ENCODE measurements at regions not wholly inside any gene's neighbourhood (a gene's known extent, or its start where the extent isn't known, plus 50 kb on each side); places are given as distances from the start of the nearest gene placed in this dataset.

DNA sequence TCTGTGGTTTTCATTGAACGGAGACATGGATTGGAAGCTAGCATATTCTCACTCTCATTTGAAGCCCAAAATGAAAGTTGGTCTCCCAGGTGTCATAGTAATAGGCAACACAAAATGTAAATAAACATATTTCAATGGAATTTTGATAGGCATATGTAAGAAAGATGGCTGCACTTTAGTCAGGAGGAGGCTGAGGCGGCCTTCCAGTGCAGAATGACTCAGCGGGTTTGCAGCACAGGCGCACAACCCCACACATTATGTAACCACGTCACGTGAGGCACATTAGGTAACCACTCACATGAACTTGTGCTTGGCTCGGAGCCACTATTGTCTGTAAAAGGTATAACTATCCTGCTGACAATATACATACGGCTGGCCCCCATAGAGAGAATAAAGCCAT is 381.7 kb downstream of the GPAT3 start:
- no peaks in the 10 kb centered on the region for H3K36me3 ChIP-seq (ENCODE audit: control insufficient read depth in 4 of 4, insufficient read depth in 3 of 4, low read depth in 1 of 4, low read length in 3 of 4)
- H3K4me1 ChIP-seq (ENCODE audit: control insufficient read depth in 4 of 4, insufficient read depth in 4 of 4, low read length in 3 of 4) = no peaks in the 10 kb centered on the region
- H3K9ac ChIP-seq (ENCODE audit: low read depth in 1 of 2, low read length in 2 of 2) = no peak overlapping the region
- no peak for DNase-seq (ENCODE audit: low spot score)
- H3K27ac ChIP-seq (ENCODE audit: low read depth in 1 of 2, low read length in 2 of 2) = no peak overlapping the region
- H3K27me3 ChIP-seq (ENCODE audit: control insufficient read depth in 4 of 4, insufficient read depth in 4 of 4, low read length in 3 of 4) = no peaks in the 10 kb centered on the region
- WGBS = 77% methylated on average over 8 of the region's 8 CpGs
- H3K9me3 ChIP-seq (ENCODE audit: control insufficient read depth in 4 of 4, low read length in 3 of 4) = no peaks in the 10 kb centered on the region
- no peak for TF ChIP-seq SP1 (IDR thresholded peaks at IDR 0.05)
- no peak for TF ChIP-seq FOXA1 (IDR thresholded peaks at IDR 0.05)
- no peak for TF ChIP-seq RXRA (IDR thresholded peaks at IDR 0.05)
- no peak for TF ChIP-seq HNF4G (IDR thresholded peaks at IDR 0.05)
- TF ChIP-seq, protein P1, sequence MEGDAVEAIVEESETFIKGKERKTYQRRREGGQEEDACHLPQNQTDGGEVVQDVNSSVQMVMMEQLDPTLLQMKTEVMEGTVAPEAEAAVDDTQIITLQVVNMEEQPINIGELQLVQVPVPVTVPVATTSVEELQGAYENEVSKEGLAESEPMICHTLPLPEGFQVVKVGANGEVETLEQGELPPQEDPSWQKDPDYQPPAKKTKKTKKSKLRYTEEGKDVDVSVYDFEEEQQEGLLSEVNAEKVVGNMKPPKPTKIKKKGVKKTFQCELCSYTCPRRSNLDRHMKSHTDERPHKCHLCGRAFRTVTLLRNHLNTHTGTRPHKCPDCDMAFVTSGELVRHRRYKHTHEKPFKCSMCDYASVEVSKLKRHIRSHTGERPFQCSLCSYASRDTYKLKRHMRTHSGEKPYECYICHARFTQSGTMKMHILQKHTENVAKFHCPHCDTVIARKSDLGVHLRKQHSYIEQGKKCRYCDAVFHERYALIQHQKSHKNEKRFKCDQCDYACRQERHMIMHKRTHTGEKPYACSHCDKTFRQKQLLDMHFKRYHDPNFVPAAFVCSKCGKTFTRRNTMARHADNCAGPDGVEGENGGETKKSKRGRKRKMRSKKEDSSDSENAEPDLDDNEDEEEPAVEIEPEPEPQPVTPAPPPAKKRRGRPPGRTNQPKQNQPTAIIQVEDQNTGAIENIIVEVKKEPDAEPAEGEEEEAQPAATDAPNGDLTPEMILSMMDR (IDR thresholded peaks at IDR 0.05; ENCODE audit: low read depth, low read length, missing input control) = no peak
- TF ChIP-seq TAF1 (conservative IDR thresholded peaks at IDR 0.05) = no peak
- TF ChIP-seq FOXA2 (IDR thresholded peaks at IDR 0.05) = no peak
- no peak for TF ChIP-seq HNF4A (conservative IDR thresholded peaks at IDR 0.05)
- no peak for TF ChIP-seq EGR1 (IDR thresholded peaks at IDR 0.05; ENCODE audit: low read depth in 2 of 2)
- TF ChIP-seq NR2F2 (IDR thresholded peaks at IDR 0.05) = no peak
- H3K4me3 ChIP-seq (ENCODE audit: low read depth in 1 of 3, low read length in 3 of 3) = no peak overlapping the region

DNA sequence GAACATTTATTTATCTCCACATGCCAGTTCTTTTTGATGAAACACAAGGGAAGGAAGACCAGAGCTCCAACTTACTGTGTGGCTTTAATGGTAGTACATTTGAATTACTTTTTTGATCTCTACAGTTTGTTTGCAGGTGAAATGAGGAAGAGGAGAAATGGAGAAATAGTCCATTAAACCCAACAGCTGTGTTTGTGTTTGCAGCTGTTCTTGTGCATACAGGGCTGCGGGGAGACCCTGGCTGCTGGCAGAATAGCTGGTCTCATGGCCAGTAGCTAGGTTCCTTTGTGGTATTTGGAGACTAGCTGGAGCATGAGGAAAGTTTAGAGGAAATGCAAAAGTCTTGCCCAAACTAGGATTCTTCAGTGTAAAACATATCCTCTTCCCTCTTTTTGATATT is 374.8 kb downstream of the GPAT3 start:
- Histone ChIP-seq H3K27ac (ENCODE audit: low read depth in 1 of 2, low read length in 2 of 2) (no peak overlapping the region), H3K36me3 (ENCODE audit: control insufficient read depth in 4 of 4, insufficient read depth in 3 of 4, low read depth in 1 of 4, low read length in 3 of 4) (no peaks in the 10 kb centered on the region), H3K9ac (ENCODE audit: low read depth in 1 of 2, low read length in 2 of 2) (no peak overlapping the region), H3K4me1 (ENCODE audit: control insufficient read depth in 4 of 4, insufficient read depth in 4 of 4, low read length in 3 of 4) (no peaks in the 10 kb centered on the region), H3K4me3 (ENCODE audit: low read depth in 1 of 3, low read length in 3 of 3) (no peak overlapping the region), H3K27me3 (ENCODE audit: control insufficient read depth in 4 of 4, insufficient read depth in 4 of 4, low read length in 3 of 4) (peaks cover 0 to 10% (median under 1%) of the 10 kb centered on the region in 4 donors), H3K9me3 (ENCODE audit: control insufficient read depth in 4 of 4, low read length in 3 of 4) (no peaks in the 10 kb centered on the region)
- 54% methylated on average over 1 of the region's 1 CpG for WGBS
- no peak for TF ChIP-seq FOXA1 (IDR thresholded peaks at IDR 0.05)
- TF ChIP-seq HNF4A (conservative IDR thresholded peaks at IDR 0.05) = no peak
- no peak for TF ChIP-seq SP1 (IDR thresholded peaks at IDR 0.05)
- TF ChIP-seq RXRA (IDR thresholded peaks at IDR 0.05) = no peak
- no peak for DNase-seq (ENCODE audit: low spot score)

DNA sequence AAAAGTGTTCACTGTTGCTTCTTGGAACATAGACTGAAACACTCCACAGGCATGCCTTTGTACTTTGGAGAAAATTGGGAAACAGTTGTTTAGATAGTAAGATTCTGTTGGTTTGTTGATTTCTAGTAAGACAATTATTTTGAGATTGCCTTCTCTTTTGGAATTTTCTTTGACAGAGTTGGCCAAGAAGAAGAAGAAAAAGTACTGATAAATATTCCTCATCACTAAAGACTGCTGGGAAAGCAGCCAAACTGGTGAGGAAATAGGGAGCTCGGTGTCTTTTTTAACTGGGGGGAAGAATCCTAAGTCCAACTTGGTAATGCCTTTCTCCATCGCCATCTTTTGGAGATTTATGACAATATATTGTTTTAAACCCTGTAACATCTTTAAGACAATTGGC is 370.7 kb downstream of the GPAT3 start:
- DNase-seq (ENCODE audit: low spot score) = no peak
- H3K9ac ChIP-seq (ENCODE audit: low read depth in 1 of 2, low read length in 2 of 2) = no peak overlapping the region
- TF ChIP-seq, protein P2, sequence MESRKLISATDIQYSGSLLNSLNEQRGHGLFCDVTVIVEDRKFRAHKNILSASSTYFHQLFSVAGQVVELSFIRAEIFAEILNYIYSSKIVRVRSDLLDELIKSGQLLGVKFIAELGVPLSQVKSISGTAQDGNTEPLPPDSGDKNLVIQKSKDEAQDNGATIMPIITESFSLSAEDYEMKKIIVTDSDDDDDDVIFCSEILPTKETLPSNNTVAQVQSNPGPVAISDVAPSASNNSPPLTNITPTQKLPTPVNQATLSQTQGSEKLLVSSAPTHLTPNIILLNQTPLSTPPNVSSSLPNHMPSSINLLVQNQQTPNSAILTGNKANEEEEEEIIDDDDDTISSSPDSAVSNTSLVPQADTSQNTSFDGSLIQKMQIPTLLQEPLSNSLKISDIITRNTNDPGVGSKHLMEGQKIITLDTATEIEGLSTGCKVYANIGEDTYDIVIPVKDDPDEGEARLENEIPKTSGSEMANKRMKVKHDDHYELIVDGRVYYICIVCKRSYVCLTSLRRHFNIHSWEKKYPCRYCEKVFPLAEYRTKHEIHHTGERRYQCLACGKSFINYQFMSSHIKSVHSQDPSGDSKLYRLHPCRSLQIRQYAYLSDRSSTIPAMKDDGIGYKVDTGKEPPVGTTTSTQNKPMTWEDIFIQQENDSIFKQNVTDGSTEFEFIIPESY (IDR thresholded peaks at IDR 0.05) = no peak
- no peak for TF ChIP-seq FOXA1 (IDR thresholded peaks at IDR 0.05)
- TF ChIP-seq FOXA2 (IDR thresholded peaks at IDR 0.05) = no peak
- H3K27ac ChIP-seq (ENCODE audit: low read depth in 1 of 2, low read length in 2 of 2) = no peak overlapping the region
- WGBS = 51% methylated on average over 2 of the region's 2 CpGs
- H3K27me3 ChIP-seq (ENCODE audit: control insufficient read depth in 4 of 4, insufficient read depth in 4 of 4, low read length in 3 of 4) = peaks cover 0 to 6% (median under 1%) of the 10 kb centered on the region in 4 donors
- no peaks in the 10 kb centered on the region for H3K4me1 ChIP-seq (ENCODE audit: control insufficient read depth in 4 of 4, insufficient read depth in 4 of 4, low read length in 3 of 4)
- H3K9me3 ChIP-seq (ENCODE audit: control insufficient read depth in 4 of 4, low read length in 3 of 4) = no peaks in the 10 kb centered on the region
- no peak overlapping the region for H3K4me3 ChIP-seq (ENCODE audit: low read depth in 1 of 3, low read length in 3 of 3)
- H3K36me3 ChIP-seq (ENCODE audit: control insufficient read depth in 4 of 4, insufficient read depth in 3 of 4, low read depth in 1 of 4, low read length in 3 of 4) = no peaks in the 10 kb centered on the region

DNA sequence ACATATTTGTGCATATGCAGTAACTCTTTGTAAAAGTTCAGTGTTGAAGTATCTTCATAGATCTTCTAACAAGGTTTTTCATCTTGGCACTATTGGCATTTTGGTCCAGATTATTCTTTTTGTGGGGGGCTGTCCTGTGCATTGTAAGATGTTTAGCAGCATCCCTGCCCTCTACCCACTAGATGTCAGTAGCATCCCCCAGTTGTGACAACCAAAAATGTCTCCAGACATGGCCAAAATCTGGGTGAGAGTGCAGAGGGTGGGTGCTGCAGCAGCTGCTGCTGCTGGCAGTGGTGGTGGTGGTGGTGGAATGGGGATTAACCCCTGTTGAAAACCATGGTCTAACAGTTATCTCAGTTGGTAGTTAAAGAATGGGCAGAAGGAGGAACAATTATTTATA is 370.0 kb downstream of the GPAT3 start:
- Histone ChIP-seq H3K36me3 (ENCODE audit: control insufficient read depth in 4 of 4, insufficient read depth in 3 of 4, low read depth in 1 of 4, low read length in 3 of 4) (no peaks in the 10 kb centered on the region), H3K4me3 (ENCODE audit: low read depth in 1 of 3, low read length in 3 of 3) (no peak overlapping the region), H3K27ac (ENCODE audit: low read depth in 1 of 2, low read length in 2 of 2) (no peak overlapping the region), H3K9ac (ENCODE audit: low read depth in 1 of 2, low read length in 2 of 2) (no peak overlapping the region), H3K4me1 (ENCODE audit: control insufficient read depth in 4 of 4, insufficient read depth in 4 of 4, low read length in 3 of 4) (no peaks in the 10 kb centered on the region), H3K27me3 (ENCODE audit: control insufficient read depth in 4 of 4, insufficient read depth in 4 of 4, low read length in 3 of 4) (peaks cover 0 to 6% (median under 1%) of the 10 kb centered on the region in 4 donors), H3K9me3 (ENCODE audit: control insufficient read depth in 4 of 4, low read length in 3 of 4) (no peaks in the 10 kb centered on the region)
- DNase-seq (ENCODE audit: low spot score) = no peak
- TF ChIP-seq, protein P2 (IDR thresholded peaks at IDR 0.05) = no peak
- TF ChIP-seq, protein P3, sequence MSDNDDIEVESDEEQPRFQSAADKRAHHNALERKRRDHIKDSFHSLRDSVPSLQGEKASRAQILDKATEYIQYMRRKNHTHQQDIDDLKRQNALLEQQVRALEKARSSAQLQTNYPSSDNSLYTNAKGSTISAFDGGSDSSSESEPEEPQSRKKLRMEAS (IDR thresholded peaks at IDR 0.05) = no peak
- TF ChIP-seq SP1 (IDR thresholded peaks at IDR 0.05) = no peak
- TF ChIP-seq, protein P4, sequence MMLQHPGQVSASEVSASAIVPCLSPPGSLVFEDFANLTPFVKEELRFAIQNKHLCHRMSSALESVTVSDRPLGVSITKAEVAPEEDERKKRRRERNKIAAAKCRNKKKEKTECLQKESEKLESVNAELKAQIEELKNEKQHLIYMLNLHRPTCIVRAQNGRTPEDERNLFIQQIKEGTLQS (IDR thresholded peaks at IDR 0.05) = no peak
- no peak for TF ChIP-seq HNF4G (IDR thresholded peaks at IDR 0.05)
- TF ChIP-seq RAD21 (IDR thresholded peaks at IDR 0.05) = no peak
- no peak for TF ChIP-seq EGR1 (IDR thresholded peaks at IDR 0.05; ENCODE audit: low read depth in 2 of 2)
- TF ChIP-seq RXRA (IDR thresholded peaks at IDR 0.05) = no peak
- TF ChIP-seq FOXA2 (IDR thresholded peaks at IDR 0.05) = no peak
- TF ChIP-seq JUND (IDR thresholded peaks at IDR 0.05) = no peak
- TF ChIP-seq YY1 (IDR thresholded peaks at IDR 0.05) = no peak
